B cell (primary cell): ENCODE measurements at regions not wholly inside any gene's neighbourhood (a gene's known extent, or its start where the extent isn't known, plus 50 kb on each side); places are given as distances from the start of the nearest gene placed in this dataset.

Source experiments
- CTCF ChIP-seq: fragments of 200-600 bp; IDR thresholded peaks from one replicate; pipeline ENCODE4 v1.8.0; 2022; ENCODE audit warnings: antibody characterized with exemption, mild to moderate bottlenecking
- EZH2 ChIP-seq: IDR thresholded peaks from 2 replicates; pipeline ENCODE4 v1.6.1; 2012; ENCODE audit warnings: borderline replicate concordance, low read depth, mild to moderate bottlenecking, moderate library complexity, low read length; ENCODE audit not compliant: insufficient read depth, poor library complexity, severe bottlenecking

DNA sequence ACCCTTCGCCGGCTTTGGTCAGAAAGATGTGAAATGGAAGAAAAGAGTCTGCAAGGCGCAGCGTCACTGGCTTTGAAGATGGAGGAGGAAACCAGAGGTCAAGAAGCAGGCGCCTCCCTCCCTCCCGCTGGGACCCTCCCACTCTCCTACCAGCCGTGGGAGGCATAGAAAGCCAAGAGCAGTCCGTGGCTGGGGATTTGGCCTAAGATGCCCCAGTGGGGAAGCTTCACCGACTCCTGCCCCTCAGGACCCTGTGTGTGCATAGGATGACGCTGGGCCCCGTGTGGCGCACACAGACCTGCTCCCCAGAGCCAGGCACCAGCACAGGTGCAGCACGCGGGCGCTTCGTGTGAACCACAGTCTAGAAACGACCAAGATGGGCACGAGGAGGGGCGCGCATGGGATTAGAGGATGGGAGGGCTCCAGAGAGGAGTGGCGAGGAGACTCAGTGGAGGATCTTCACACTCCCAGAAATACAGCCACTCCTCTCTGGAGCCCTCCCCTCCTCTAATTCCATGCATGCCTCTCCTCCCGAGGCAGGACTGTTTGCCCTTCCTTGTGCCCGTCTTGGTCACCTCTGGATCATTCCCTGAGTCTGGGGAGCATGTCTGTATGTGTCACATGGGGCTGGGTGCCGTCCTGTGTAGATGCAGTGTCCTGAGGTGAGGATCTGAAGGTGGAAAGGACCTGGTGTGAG, 194.3 kb downstream of the TEX29 start:
- TF ChIP-seq CTCF (no peak), EZH2 (no peak)
